PC-9 (cell line): ENCODE measurements at regions not wholly inside any gene's neighbourhood (a gene's known extent, or its start where the extent isn't known, plus 50 kb on each side); places are given as distances from the start of the nearest gene placed in this dataset.

Source experiments
- BruUV-seq: library from RNA; stranded (reverse); fragments of 400-500 nt; replicated peaks from 2 replicates; lab custom pipeline; 2021; lab: Mats Ljungman, UMichigan
- CTCF ChIA-PET: fragments of 300-600 bp; sonication (Branson Sonifier 250); formaldehyde crosslinking; loops from one replicate; lab custom pipeline; 2022; ENCODE audit warnings: antibody characterized with exemption; lab: Charles Lee
- POLR2A ChIA-PET: fragments of 300-600 bp; sonication (Branson Sonifier 250); formaldehyde crosslinking; loops from one replicate; lab custom pipeline; 2022; ENCODE audit warnings: antibody characterized with exemption; ENCODE audit not compliant: unreplicated experiment; lab: Charles Lee
- DNase-seq, 2 experiments: peaks; one replicate each; pipeline versions ENCODE4 v3.0.0 to v3.0.0-alpha.2; 2015 to 2022; ENCODE audit warnings: mixed read lengths in 1 of 2
- H2AFZ ChIP-seq: fragments of 200-600 bp; sonication (generic); 2 replicates; pipeline ENCODE4 v1.8.1; 2017; ENCODE audit warnings: antibody characterized with exemption
- H3F3A ChIP-seq: fragments of 200-600 bp; sonication (generic); 2 replicates; pipeline ENCODE4 v1.8.1; 2017; ENCODE audit warnings: antibody characterized with exemption, mild to moderate bottlenecking, low read depth; ENCODE audit not compliant: insufficient read depth
- H3K27ac ChIP-seq: fragments of 200-600 bp; sonication (generic); 2 replicates; pipeline ENCODE4 v1.6.1; 2016; ENCODE audit warnings: mixed run types
- H3K27me3 ChIP-seq: fragments of 200-600 bp; sonication (generic); 2 replicates; pipeline ENCODE4 v1.6.1; 2016; ENCODE audit warnings: low read depth, mixed run types; ENCODE audit not compliant: insufficient read depth
- H3K36me3 ChIP-seq: fragments of 200-600 bp; sonication (generic); 2 replicates; pipeline ENCODE4 v1.6.1; 2016; ENCODE audit warnings: low read depth, mixed run types
- H3K4me1 ChIP-seq: fragments of 200-600 bp; sonication (generic); replicated peaks from 2 replicates; pipeline ENCODE4 v1.6.1; 2016; ENCODE audit warnings: mixed run types; ENCODE audit not compliant: insufficient read depth
- H3K4me2 ChIP-seq: fragments of 200-600 bp; sonication (generic); 2 replicates; pipeline ENCODE4 v1.6.1; 2017; ENCODE audit warnings: mixed run types
- H3K4me3 ChIP-seq: fragments of 200-600 bp; sonication (generic); 2 replicates; pipeline ENCODE4 v1.6.1; 2016; ENCODE audit warnings: mixed run types
- H3K79me2 ChIP-seq: fragments of 200-600 bp; sonication (generic); 2 replicates; pipeline ENCODE4 v1.6.1; 2017; ENCODE audit warnings: low read depth, mixed run types
- H3K9me2 ChIP-seq: fragments of 200-600 bp; sonication (generic); 2 replicates; pipeline ENCODE4 v1.8.1; 2017; ENCODE audit warnings: mild to moderate bottlenecking; ENCODE audit not compliant: insufficient read depth
- H3K9me3 ChIP-seq: fragments of 200-600 bp; sonication (generic); 2 replicates; pipeline ENCODE4 v1.8.1; 2016; ENCODE audit warnings: low read depth; ENCODE audit not compliant: insufficient read depth
- H4K20me1 ChIP-seq: fragments of 200-600 bp; sonication (generic); 2 replicates; pipeline ENCODE4 v1.8.1; 2017; ENCODE audit not compliant: insufficient read depth
- CTCF ChIP-seq: fragments of 200-600 bp; sonication (generic); conservative IDR thresholded peaks from 2 replicates; pipeline ENCODE4 v1.6.1; 2017; ENCODE audit warnings: mixed run types, antibody characterized with exemption, mild to moderate bottlenecking, moderate library complexity
- EZH2 ChIP-seq: fragments of 200-600 bp; sonication (generic); IDR thresholded peaks from 2 replicates; pipeline ENCODE4 v1.8.0; 2017; ENCODE audit warnings: antibody characterized with exemption, low read depth
- intact Hi-C: fragments of 100-400 bp; cut with micrococcal nuclease; formaldehyde crosslinking; loops from one replicate; pipeline ENCODE4 v1.10.0; 2022; ENCODE audit not compliant: unreplicated experiment

GRCh38 chrX:129077424-129078170, 445.7 kb downstream of the SMARCA1 start:
- TF ChIP-seq CTCF (no peak), EZH2 (no peak)
- no TSS peak for BruUV-seq
- Histone ChIP-seq H3K9me3 (no peaks in the 10 kb centered on the region), H2AFZ (no peak overlapping the region), H3K4me1 (no peaks in the 10 kb centered on the region), H3K4me3 (no peak overlapping the region), H3K9me2 (no peaks in the 10 kb centered on the region), H3K4me2 (no peak overlapping the region), H3K27ac (no peak overlapping the region), H3K79me2 (no peaks in the 10 kb centered on the region), H4K20me1 (no peaks in the 10 kb centered on the region), H3K27me3 (no peaks in the 10 kb centered on the region), H3K36me3 (no peaks in the 10 kb centered on the region), H3F3A (no peaks in the 10 kb centered on the region)
- ChIA-PET POLR2A (no interaction called here), CTCF (no interaction called here)
- no peak for DNase-seq
- intact Hi-C loops: no loop called here

GRCh38 chrX:129071390-129071789, 451.9 kb downstream of the SMARCA1 start:
- no TSS peak for BruUV-seq
- DNase-seq: no peak
- Histone ChIP-seq H3K27ac (no peak overlapping the region), H3K4me1 (no peaks in the 10 kb centered on the region), H2AFZ (no peak overlapping the region), H3K4me2 (no peak overlapping the region), H4K20me1 (no peaks in the 10 kb centered on the region), H3K4me3 (no peak overlapping the region), H3K36me3 (no peaks in the 10 kb centered on the region), H3K9me2 (no peaks in the 10 kb centered on the region), H3F3A (no peaks in the 10 kb centered on the region), H3K9me3 (no peaks in the 10 kb centered on the region), H3K27me3 (no peaks in the 10 kb centered on the region), H3K79me2 (no peaks in the 10 kb centered on the region)
- intact Hi-C loops: no loop called here
- no peak for TF ChIP-seq CTCF
- no peak for TF ChIP-seq EZH2
- CTCF ChIA-PET: no interaction called here
- POLR2A ChIA-PET: no interaction called here

GRCh38 chrX:129065895-129066294, 457.4 kb downstream of the SMARCA1 start:
- intact Hi-C loops: no loop called here
- ChIA-PET CTCF (no interaction called here), POLR2A (no interaction called here)
- Histone ChIP-seq H3K79me2 (no peaks in the 10 kb centered on the region), H4K20me1 (no peaks in the 10 kb centered on the region), H3K27ac (no peak overlapping the region), H3K4me2 (no peak overlapping the region), H3K27me3 (no peaks in the 10 kb centered on the region), H3K36me3 (no peaks in the 10 kb centered on the region), H2AFZ (no peak overlapping the region), H3K9me2 (no peaks in the 10 kb centered on the region), H3K4me3 (no peak overlapping the region), H3F3A (no peaks in the 10 kb centered on the region), H3K4me1 (no peaks in the 10 kb centered on the region), H3K9me3 (no peaks in the 10 kb centered on the region)
- no peak for DNase-seq
- no TSS peak for BruUV-seq
- TF ChIP-seq EZH2 (no peak), CTCF (no peak)
